Thoracic aorta (tissue), 2 donors: ENCODE measurements at regions not wholly inside any gene's neighbourhood (a gene's known extent, or its start where the extent isn't known, plus 50 kb on each side); places are given as distances from the start of the nearest gene placed in this dataset.

ENCODE experiments used
- ATAC-seq: fragments of 150-250 bp; one replicate; pipeline ENCODE4 v1.8.0; 2017; ENCODE audit warnings: low read depth; ENCODE audit not compliant: insufficient number of reproducible peaks, low FRiP score
- DNase-seq: peaks from one replicate; pipeline ENCODE4 v3.0.0-alpha.2; 2020; ENCODE audit warnings: low spot score
- H3K27ac ChIP-seq, 2 donors: fragments of 200-600 bp; sonication (generic); 1 replicate in 1 of 2; 2 replicates in 1 of 2; pipeline ENCODE4 v1.5.1; 2016; ENCODE audit warnings: mild to moderate bottlenecking in 2 of 2, moderate library complexity in 2 of 2
- H3K27me3 ChIP-seq: fragments of 200-600 bp; sonication (generic); replicated peaks from 2 replicates; pipeline ENCODE4 v1.6.0; 2016; ENCODE audit warnings: mild to moderate bottlenecking; ENCODE audit not compliant: insufficient read depth
- H3K36me3 ChIP-seq: fragments of 200-600 bp; sonication (generic); one replicate; pipeline ENCODE4 v1.5.1; 2016
- H3K4me1 ChIP-seq, 2 donors: fragments of 200-600 bp; sonication (generic); 1 replicate in 1 of 2; 2 replicates in 1 of 2; pipeline versions ENCODE4 v1.5.1 to v1.6.0; 2016; ENCODE audit warnings: low read depth in 2 of 2, mild to moderate bottlenecking in 1 of 2; ENCODE audit not compliant: control insufficient read depth in 1 of 2
- H3K4me3 ChIP-seq: fragments of 200-600 bp; sonication (generic); 2 replicates; pipeline ENCODE4 v1.5.1; 2016; ENCODE audit warnings: mild to moderate bottlenecking
- H3K9me3 ChIP-seq: fragments of 200-600 bp; sonication (generic); 2 replicates; pipeline ENCODE4 v1.5.1; 2016
- TF ChIP-seq, protein P1 (sequence below): fragments of 200-600 bp; sonication (generic); IDR thresholded peaks from one replicate; pipeline ENCODE4 v1.5.1; 2019; ENCODE audit warnings: antibody characterized with exemption

- no peak overlapping the region for H3K4me3 ChIP-seq
- TF ChIP-seq, protein P1, sequence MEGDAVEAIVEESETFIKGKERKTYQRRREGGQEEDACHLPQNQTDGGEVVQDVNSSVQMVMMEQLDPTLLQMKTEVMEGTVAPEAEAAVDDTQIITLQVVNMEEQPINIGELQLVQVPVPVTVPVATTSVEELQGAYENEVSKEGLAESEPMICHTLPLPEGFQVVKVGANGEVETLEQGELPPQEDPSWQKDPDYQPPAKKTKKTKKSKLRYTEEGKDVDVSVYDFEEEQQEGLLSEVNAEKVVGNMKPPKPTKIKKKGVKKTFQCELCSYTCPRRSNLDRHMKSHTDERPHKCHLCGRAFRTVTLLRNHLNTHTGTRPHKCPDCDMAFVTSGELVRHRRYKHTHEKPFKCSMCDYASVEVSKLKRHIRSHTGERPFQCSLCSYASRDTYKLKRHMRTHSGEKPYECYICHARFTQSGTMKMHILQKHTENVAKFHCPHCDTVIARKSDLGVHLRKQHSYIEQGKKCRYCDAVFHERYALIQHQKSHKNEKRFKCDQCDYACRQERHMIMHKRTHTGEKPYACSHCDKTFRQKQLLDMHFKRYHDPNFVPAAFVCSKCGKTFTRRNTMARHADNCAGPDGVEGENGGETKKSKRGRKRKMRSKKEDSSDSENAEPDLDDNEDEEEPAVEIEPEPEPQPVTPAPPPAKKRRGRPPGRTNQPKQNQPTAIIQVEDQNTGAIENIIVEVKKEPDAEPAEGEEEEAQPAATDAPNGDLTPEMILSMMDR = no peak
- no peak overlapping the region for H3K27ac ChIP-seq
- ATAC-seq = no peak
- H3K9me3 ChIP-seq = no peaks in the 10 kb centered on the region
- no peaks in the 10 kb centered on the region for H3K36me3 ChIP-seq
- no peaks in the 10 kb centered on the region for H3K27me3 ChIP-seq
- no peaks in the 10 kb centered on the region for H3K4me1 ChIP-seq
- no peak for DNase-seq
These were observed 374.3 kb downstream of the VPS13C start for GRCh38 chr15:61685971-61686370.

GRCh38 chr15:61685534-61685933, 374.7 kb downstream of the VPS13C start:
- no peaks in the 10 kb centered on the region for H3K9me3 ChIP-seq
- TF ChIP-seq, protein P1 = no peak
- DNase-seq = no peak
- H3K27me3 ChIP-seq = no peaks in the 10 kb centered on the region
- H3K4me1 ChIP-seq = no peaks in the 10 kb centered on the region
- ATAC-seq = no peak
- no peak overlapping the region for H3K27ac ChIP-seq
- H3K36me3 ChIP-seq = no peaks in the 10 kb centered on the region
- H3K4me3 ChIP-seq = no peak overlapping the region

DNA sequence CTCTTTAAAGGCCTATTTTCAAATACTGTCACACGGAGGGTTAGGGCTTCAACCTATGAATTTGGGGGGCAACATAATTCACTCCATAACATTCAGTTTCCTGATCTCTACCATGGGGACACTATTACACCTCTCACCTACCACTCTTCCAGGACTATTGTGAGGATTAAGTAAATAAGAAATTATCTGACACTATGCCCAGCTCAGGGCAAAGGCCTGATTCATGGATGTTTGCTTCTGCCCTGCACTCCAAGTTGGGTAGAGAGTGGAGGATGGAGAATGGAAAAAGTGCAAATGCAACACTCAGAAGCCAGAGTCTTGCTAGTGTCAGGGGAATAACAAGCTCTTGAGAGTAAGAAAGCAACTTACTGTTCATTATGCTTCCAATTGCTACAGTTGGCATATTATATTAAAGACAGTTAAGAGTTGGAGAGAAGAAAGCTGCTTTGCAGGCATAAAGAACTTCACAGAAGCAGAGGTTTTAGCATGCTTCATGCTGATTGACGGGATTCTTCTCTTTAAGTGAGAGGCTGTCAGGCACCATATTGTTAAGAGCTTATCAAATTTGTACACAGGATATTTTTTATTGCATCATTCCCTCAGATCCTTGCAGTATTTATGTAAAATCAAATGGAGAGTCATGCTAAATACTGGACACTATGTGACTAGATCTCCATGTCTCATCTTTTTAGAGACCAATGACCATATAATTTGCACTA, 375.3 kb downstream of the VPS13C start:
- no peaks in the 10 kb centered on the region for H3K4me1 ChIP-seq
- no peak overlapping the region for H3K27ac ChIP-seq
- no peaks in the 10 kb centered on the region for H3K36me3 ChIP-seq
- H3K9me3 ChIP-seq = no peaks in the 10 kb centered on the region
- H3K27me3 ChIP-seq = no peaks in the 10 kb centered on the region
- TF ChIP-seq, protein P1 = no peak
- no peak for ATAC-seq
- no peak for DNase-seq
- no peak overlapping the region for H3K4me3 ChIP-seq

- DNase-seq (no peak), ATAC-seq (no peak)
- H3K27ac ChIP-seq = no peak overlapping the region
- TF ChIP-seq, protein P1 = no peak
- H3K36me3 ChIP-seq = no peaks in the 10 kb centered on the region
- no peaks in the 10 kb centered on the region for H3K9me3 ChIP-seq
- H3K4me1 ChIP-seq = no peaks in the 10 kb centered on the region
- H3K27me3 ChIP-seq = no peaks in the 10 kb centered on the region
- no peak overlapping the region for H3K4me3 ChIP-seq
These were observed 377.1 kb downstream of the VPS13C start for GRCh38 chr15:61682891-61683735.

- Histone ChIP-seq H3K4me1 (no peaks in the 10 kb centered on the region), H3K36me3 (no peaks in the 10 kb centered on the region)
These were observed 378.6 kb downstream of the VPS13C start for GRCh38 chr15:61681676-61682075.

More at GRCh38 chr15:61681676-61682075, 378.6 kb downstream of the VPS13C start:
- Histone ChIP-seq H3K27me3 (no peaks in the 10 kb centered on the region), H3K27ac (no peak overlapping the region), H3K9me3 (no peaks in the 10 kb centered on the region), H3K4me3 (no peak overlapping the region)
- no peak for DNase-seq
- no peak for ATAC-seq
- TF ChIP-seq, protein P1 = no peak
